GM21786 (cell line): ENCODE measurements at regions not wholly inside any gene's neighbourhood (a gene's known extent, or its start where the extent isn't known, plus 50 kb on each side); places are given as distances from the start of the nearest gene placed in this dataset.

Experiments used
- ATAC-seq: cut with Tn5 transposase; IDR thresholded peaks from one replicate; pipeline ENCODE4 v1.9.1; 2021; ENCODE audit not compliant: unreplicated experiment

DNA sequence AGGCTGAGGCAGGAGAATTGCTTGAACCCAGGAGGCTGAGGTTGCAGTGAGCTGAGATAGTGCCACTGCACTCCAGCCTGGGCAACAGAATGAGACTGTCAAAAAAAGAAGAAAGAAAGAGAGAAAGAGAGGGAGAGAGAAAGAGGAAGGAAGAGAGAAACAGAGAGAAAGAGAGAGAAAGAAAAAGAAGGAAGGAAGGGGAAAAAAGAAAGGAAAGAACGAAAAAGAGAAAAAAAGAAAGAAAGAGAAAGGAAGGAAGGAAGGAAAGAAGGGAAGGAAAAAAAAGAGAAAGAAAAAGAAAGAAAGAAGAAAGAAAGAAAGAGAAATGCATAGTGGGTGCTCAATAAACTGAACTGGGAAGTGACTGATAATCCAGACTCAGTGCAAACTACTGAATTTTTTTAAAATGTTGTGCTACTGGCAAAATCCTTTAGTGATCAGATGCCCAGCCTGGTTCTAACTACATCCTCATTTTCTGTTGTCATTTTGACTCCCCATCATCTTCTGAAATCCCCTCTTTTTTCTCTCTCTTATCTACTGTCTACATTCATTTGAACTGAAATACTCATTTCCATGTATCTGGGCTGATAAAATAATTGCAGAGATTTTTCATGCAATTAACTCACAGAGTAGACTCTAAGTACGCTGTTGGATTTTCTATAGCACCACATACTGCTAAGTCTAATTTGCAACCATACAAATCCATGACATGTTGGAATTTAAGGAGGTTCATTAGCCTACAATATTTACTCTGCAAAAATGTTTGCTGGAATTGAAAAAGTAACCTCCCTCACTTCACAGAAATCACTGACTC lies 85.3 kb upstream of the HIVEP1 start:
- no peak for ATAC-seq

- no peak for ATAC-seq
Observed at GRCh38 chr6:11925805-11926204, 86.3 kb upstream of the HIVEP1 start.

GRCh38 chr6:11923621-11924020 lies 88.5 kb upstream of the HIVEP1 start:
- ATAC-seq = no peak

DNA sequence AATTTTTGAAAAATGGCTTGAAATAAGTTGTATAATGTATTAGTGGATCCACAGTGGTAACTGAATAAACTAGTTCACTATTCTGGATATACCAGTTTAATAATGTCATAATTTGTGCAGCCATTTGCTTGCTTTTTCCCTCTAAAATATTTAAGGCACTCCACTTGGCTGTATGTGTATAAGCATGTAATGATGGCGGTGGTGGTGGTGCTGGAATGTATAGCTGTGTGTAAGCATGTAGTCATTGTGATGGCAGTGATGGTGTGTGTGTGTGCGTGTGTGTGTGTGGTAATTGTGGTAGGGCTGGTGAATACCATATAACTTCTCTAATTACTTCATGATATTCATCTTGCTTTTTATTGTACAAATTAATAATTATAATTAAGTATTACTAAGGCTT lies 89.2 kb upstream of the HIVEP1 start:
- no peak for ATAC-seq

DNA sequence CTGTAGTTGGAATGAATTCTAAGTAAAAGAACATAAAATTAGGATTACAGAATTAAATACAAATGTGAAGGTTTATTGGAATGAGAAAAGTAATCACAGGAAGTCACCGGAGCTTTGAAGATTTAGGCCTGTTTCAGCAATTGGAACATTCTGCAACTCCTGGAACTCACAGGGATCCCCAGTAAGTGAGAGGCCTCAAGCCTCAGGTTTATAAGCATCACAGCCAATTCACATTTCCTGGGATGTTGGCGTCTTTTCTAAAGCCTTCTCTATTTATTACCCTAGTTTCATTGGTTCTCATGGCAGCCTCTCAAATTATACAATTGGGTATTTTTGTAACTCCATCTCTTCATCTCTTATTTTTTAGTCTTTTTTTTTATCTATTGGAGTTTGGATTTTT lies 90.4 kb upstream of the HIVEP1 start:
- no peak for ATAC-seq

- no peak for ATAC-seq
Observed at GRCh38 chr6:11921017-11921438, 91.1 kb upstream of the HIVEP1 start.

- no peak for ATAC-seq
Observed at GRCh38 chr6:11920566-11920965, 91.5 kb upstream of the HIVEP1 start.

GRCh38 chr6:11919771-11920440 lies 92.2 kb upstream of the HIVEP1 start:
- ATAC-seq = no peak

- ATAC-seq = no peak
Observed at GRCh38 chr6:11918739-11919605, 93.1 kb upstream of the HIVEP1 start.

DNA sequence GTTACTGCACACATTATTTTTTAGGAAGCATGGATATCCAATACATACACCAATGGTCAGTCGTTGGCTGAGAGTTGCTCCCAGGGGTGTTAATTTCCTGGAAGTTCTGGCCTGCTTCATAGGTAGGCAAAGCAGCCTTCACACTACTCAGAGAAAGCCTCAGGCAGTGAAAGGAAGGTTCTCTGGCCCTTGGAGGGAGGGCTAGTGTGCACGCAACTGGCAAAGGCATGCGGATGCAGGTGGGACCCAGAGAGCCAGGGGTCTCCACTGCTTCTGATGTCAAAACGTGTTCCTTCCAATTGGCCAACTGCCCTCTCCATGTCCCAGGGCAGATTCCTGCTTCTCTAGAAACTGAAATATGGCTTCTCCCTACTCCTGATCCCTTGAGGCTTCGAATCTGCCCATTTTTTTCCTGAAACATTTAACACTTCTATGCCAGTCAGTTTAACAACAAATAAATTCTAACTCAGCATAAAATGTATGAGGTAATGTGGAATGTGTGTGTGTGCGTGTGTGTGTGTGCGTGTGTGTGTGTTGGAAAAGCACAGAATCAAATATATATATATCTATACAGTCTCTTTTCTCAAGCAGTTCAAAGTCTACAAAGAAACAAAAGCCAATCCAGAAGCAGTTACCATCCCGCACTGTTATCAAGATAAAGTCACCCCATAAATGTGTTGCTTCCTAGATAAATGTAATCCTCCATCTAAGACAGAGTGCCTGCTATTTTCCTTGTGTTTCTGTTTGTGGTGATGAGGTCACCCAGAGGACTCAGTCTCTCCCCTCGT lies 94.0 kb upstream of the HIVEP1 start:
- no peak for ATAC-seq

DNA sequence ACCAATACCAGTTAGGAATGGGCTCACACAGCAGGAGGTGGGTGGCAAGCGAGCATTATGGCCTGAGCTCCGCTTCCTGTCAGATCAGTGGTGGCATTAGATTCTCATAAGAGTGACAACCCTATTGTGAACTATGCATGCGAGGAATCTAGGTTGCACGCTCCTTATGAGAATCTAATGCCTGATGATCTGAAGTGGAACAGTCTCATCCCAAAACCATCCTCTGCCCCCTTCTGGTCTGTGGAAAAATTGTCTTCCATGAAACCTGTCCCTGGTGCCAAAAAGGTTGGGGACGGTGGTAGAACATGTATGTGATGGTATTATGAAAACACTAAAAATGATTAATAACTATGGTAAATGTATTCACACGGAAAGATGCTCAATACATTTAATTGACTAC lies 99.7 kb upstream of the HIVEP1 start:
- no peak for ATAC-seq

GRCh38 chr6:11911538-11911937 lies 100.6 kb upstream of the HIVEP1 start:
- no peak for ATAC-seq

- ATAC-seq = no peak
Observed at GRCh38 chr6:11909696-11910132, 102.4 kb upstream of the HIVEP1 start.

- ATAC-seq = no peak
Observed at GRCh38 chr6:11908436-11909105, 103.5 kb upstream of the HIVEP1 start.

GRCh38 chr6:11903645-11904044 lies 108.5 kb upstream of the HIVEP1 start:
- no peak for ATAC-seq

DNA sequence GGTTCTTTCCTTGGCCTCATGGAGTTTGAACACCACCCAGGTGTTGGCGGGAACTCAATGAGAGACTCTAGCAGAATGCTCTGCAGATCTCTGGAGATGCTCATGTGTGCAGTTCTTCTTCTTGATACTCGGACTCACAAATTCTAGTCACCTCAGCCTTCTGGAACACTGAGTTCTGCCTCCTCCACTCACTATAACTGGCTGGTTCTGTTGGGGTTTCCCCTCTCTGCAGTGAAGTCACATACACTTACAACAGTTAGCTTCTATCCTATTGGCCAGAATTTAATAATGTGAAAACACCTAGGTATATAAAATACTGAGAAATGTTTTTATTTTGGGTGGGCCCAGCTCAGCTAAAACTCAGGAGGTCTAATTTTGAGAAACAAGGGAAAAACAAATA lies 109.6 kb upstream of the HIVEP1 start:
- no peak for ATAC-seq

DNA sequence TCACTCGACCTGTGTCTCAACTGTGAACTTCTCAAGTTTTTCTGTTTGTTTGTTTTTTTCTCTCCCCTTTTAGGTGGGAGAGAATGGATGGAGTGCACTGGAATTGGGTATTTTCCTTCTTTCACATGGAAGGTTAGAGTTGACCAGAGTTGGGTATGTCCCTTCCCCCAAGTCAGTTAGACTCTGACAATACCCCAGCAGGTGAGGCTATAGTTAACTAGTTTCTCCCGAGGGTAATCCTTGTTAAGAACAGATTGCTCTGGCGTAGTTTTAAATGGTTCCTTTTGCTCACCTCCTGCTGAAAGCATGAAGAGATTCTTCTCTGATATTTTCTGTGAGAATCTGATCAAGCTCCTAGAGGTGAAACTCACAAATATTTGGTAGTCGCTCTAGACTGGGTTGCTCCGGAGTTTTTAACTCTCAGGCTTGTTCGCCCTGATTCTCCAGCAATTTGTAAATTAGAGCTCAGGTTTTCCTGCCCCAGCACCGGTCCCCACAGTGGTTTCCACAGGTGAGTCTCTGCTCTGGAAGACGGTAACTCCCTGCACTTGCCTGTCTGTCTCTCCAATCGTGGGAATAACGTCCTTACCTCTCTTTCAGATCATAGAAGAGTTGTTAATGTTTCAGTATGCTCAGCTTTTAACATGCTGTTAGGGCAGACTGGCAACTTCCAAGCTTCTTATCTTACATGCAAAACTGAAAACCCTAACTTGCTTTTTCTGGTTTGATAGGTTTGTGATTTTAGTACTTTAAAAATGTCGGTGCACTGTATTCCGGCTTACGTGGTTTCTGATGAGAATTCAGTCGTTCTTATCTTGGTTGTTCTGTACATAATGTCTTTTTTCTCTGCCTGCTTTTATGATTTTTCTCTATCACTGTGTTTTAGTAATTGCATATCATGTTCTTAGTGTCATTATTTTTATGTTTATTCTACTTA lies 111.2 kb upstream of the HIVEP1 start:
- ATAC-seq = no peak

GRCh38 chr6:11899645-11900044 lies 112.5 kb upstream of the HIVEP1 start:
- ATAC-seq = no peak

DNA sequence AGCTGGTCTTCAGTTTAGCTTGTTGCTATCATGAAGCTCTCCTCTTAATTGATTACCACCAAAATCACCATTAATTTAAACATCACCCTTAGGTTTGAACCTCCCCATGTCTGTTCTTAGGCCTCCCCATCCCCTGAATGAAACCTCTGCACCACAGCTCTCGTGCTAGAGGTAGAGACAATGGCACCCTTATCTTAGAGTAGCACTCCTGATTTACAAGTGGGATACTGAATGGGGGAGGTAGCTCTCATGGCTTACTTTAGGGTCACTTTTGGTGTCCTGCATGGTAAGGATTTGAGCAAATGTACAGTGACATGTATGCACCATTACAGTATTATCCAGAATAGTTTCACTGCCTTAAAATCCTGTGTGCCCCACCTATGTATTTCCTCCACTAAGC lies 115.6 kb upstream of the ADTRP start:
- no peak for ATAC-seq
